H9 (cell line): ENCODE measurements at regions not wholly inside any gene's neighbourhood (a gene's known extent, or its start where the extent isn't known, plus 50 kb on each side); places are given as distances from the start of the nearest gene placed in this dataset.

ENCODE experiments used
- DNase-seq: peaks from one replicate; pipeline ENCODE4 v3.0.0-alpha.2; 2017
- H2AFZ ChIP-seq: one replicate; pipeline ENCODE4 v1.6.1; 2013; ENCODE audit warnings: mild to moderate bottlenecking, low read length, control low read depth, moderate library complexity
- H2AK5ac ChIP-seq: 2 replicates; pipeline ENCODE4 v1.6.1; 2013; ENCODE audit warnings: low read length, control low read depth, mixed read lengths; ENCODE audit not compliant: insufficient read length
- H2BK120ac ChIP-seq: one replicate; pipeline ENCODE4 v1.6.1; 2013; ENCODE audit warnings: low read depth, mild to moderate bottlenecking, low read length, control low read depth, inconsistent platforms; ENCODE audit not compliant: poor library complexity, severe bottlenecking
- H2BK12ac ChIP-seq: 2 replicates; pipeline ENCODE4 v1.6.1; 2013; ENCODE audit warnings: low read length, control low read depth, mixed read lengths, low read depth; ENCODE audit not compliant: insufficient read length
- H2BK15ac ChIP-seq: 2 replicates; pipeline ENCODE4 v1.6.1; 2013; ENCODE audit warnings: low read depth, low read length, control low read depth
- H2BK20ac ChIP-seq: one replicate; pipeline ENCODE4 v1.6.1; 2013; ENCODE audit warnings: low read depth, mild to moderate bottlenecking, low read length, control low read depth, inconsistent platforms; ENCODE audit not compliant: poor library complexity, severe bottlenecking
- H2BK5ac ChIP-seq: 2 replicates; pipeline ENCODE4 v1.6.1; 2013; ENCODE audit warnings: low read length, control low read depth, mixed read lengths; ENCODE audit not compliant: insufficient read length
- H3K14ac ChIP-seq: 2 replicates; pipeline ENCODE4 v1.6.1; 2013; ENCODE audit warnings: low read length, control low read depth; ENCODE audit not compliant: insufficient read depth
- H3K18ac ChIP-seq: 2 replicates; pipeline ENCODE4 v1.6.1; 2013; ENCODE audit warnings: low read depth, mild to moderate bottlenecking, mixed read lengths, low read length, control low read depth; ENCODE audit not compliant: insufficient read length
- H3K23ac ChIP-seq: 2 replicates; pipeline ENCODE4 v1.6.1; 2013; ENCODE audit warnings: low read length, control low read depth, mixed read lengths, low read depth; ENCODE audit not compliant: insufficient read length
- H3K23me2 ChIP-seq: 2 replicates; pipeline ENCODE4 v1.6.1; 2013; ENCODE audit warnings: low read depth, mild to moderate bottlenecking, mixed read lengths, low read length, control low read depth; ENCODE audit not compliant: insufficient read length, poor library complexity, severe bottlenecking
- H3K27ac ChIP-seq: 2 replicates; pipeline ENCODE4 v1.5.1; 2013; ENCODE audit warnings: low read length, control low read depth, mixed read lengths, low read depth; ENCODE audit not compliant: insufficient read length
- H3K27me3 ChIP-seq: 2 replicates; pipeline ENCODE4 v1.6.1; 2013; ENCODE audit warnings: low read length, control low read depth, inconsistent platforms; ENCODE audit not compliant: insufficient read depth
- H3K4ac ChIP-seq: 2 replicates; pipeline ENCODE4 v1.6.1; 2013; ENCODE audit warnings: low read depth, mild to moderate bottlenecking, control low read depth, inconsistent platforms, low read length, moderate library complexity
- H3K4me1 ChIP-seq: 2 replicates; pipeline ENCODE4 v1.6.1; 2013; ENCODE audit warnings: low read length, control low read depth, inconsistent platforms; ENCODE audit not compliant: insufficient read depth
- H3K4me2 ChIP-seq: 2 replicates; pipeline ENCODE4 v1.6.1; 2013; ENCODE audit warnings: low read length, control low read depth, mixed read lengths; ENCODE audit not compliant: insufficient read length, insufficient read depth
- H3K56ac ChIP-seq: 2 replicates; pipeline ENCODE4 v1.6.1; 2013; ENCODE audit warnings: low read depth, mild to moderate bottlenecking, mixed read lengths, low read length, control low read depth; ENCODE audit not compliant: insufficient read length
- H3K79me1 ChIP-seq: 2 replicates; pipeline ENCODE4 v1.6.1; 2013; ENCODE audit warnings: low read depth, mild to moderate bottlenecking, moderate library complexity, low read length, control low read depth, inconsistent platforms; ENCODE audit not compliant: insufficient read depth, poor library complexity, severe bottlenecking
- H3K79me2 ChIP-seq: 2 replicates; pipeline ENCODE4 v1.6.1; 2013; ENCODE audit warnings: low read length, control low read depth, inconsistent platforms; ENCODE audit not compliant: insufficient read depth
- H3K9ac ChIP-seq: 2 replicates; pipeline ENCODE4 v1.6.1; 2013; ENCODE audit warnings: low read length, control low read depth, mixed read lengths; ENCODE audit not compliant: insufficient read length; ENCODE audit errors: extremely low read depth
- H3K9me3 ChIP-seq: one replicate; pipeline ENCODE4 v1.6.1; 2013; ENCODE audit warnings: low read depth, low read length, inconsistent platforms; ENCODE audit not compliant: control insufficient read depth
- H3T11ph ChIP-seq: one replicate; pipeline ENCODE4 v1.6.1; 2013; ENCODE audit warnings: mild to moderate bottlenecking, low read length, control low read depth, inconsistent platforms
- H4K20me1 ChIP-seq: one replicate; pipeline ENCODE4 v1.6.1; 2013; ENCODE audit not compliant: control insufficient read depth, insufficient read length, insufficient read depth
- H4K5ac ChIP-seq: 2 replicates; pipeline ENCODE4 v1.6.1; 2013; ENCODE audit warnings: low read depth, mild to moderate bottlenecking, mixed read lengths, low read length, control low read depth; ENCODE audit not compliant: insufficient read length
- H4K8ac ChIP-seq: replicated peaks from 2 replicates; pipeline ENCODE4 v1.6.1; 2013; ENCODE audit warnings: low read length, control low read depth, mixed read lengths, low read depth; ENCODE audit not compliant: insufficient read length
- H4K91ac ChIP-seq: 2 replicates; pipeline ENCODE4 v1.6.1; 2013; ENCODE audit warnings: low read depth, mild to moderate bottlenecking, moderate library complexity, mixed read lengths, low read length, control low read depth; ENCODE audit not compliant: insufficient read length
- H3K27ac Mint-ChIP-seq, 3 experiments: 2 replicates in 2 of 3; 3 replicates in 1 of 3; pipeline ENCODE4 v1.8.0; 2020 to 2021; ENCODE audit warnings: mixed read lengths in 3 of 3, mild to moderate bottlenecking in 1 of 3, moderate library complexity in 1 of 3
- H3K27me3 Mint-ChIP-seq: 2 replicates; pipeline ENCODE4 v1.8.0; 2021; ENCODE audit warnings: low read depth, mild to moderate bottlenecking, moderate library complexity, mixed read lengths
- H3K36me3 Mint-ChIP-seq, 3 experiments: 2 replicates in 2 of 3; 3 replicates in 1 of 3; pipeline ENCODE4 v1.8.0; 2020 to 2021; ENCODE audit warnings: low read depth in 3 of 3, mixed read lengths in 3 of 3; ENCODE audit not compliant: insufficient read depth in 1 of 3
- H3K4me1 Mint-ChIP-seq, 2 experiments: 2 replicates each; pipeline ENCODE4 v1.8.0; 2020; ENCODE audit warnings: mixed read lengths in 2 of 2
- H3K4me3 Mint-ChIP-seq, 2 experiments: 2 replicates in 1 of 2; 3 replicates in 1 of 2; pipeline ENCODE4 v1.8.0; 2020 to 2021; ENCODE audit warnings: mild to moderate bottlenecking in 2 of 2, mixed read lengths in 2 of 2, moderate library complexity in 1 of 2
- H3K9me3 Mint-ChIP-seq, 2 experiments: 2 replicates in 1 of 2; 3 replicates in 1 of 2; pipeline ENCODE4 v1.8.0; 2020; ENCODE audit warnings: mild to moderate bottlenecking in 2 of 2, mixed read lengths in 2 of 2, moderate library complexity in 1 of 2
- WGBS: extraction: QIAGEN DNeasy Blood & Tissue Kit; methylation state at CpG from one replicate; pipeline ENCODE4 v1.1.7; 2013; ENCODE audit warnings: missing lambda C conversion rate, low lambda C conversion rate, mixed read lengths; ENCODE audit not compliant: insufficient read length; ENCODE audit errors: extremely low coverage; 5-methylcytosine and 5-hydroxymethylcytosine counted together
- TF ChIP-seq, protein P1 (sequence below): fragments of 200-600 bp; sonication (generic); conservative IDR thresholded peaks from 3 replicates; pipeline ENCODE4 v1.8.0; 2021; ENCODE audit warnings: antibody characterized with exemption, mild to moderate bottlenecking

DNA sequence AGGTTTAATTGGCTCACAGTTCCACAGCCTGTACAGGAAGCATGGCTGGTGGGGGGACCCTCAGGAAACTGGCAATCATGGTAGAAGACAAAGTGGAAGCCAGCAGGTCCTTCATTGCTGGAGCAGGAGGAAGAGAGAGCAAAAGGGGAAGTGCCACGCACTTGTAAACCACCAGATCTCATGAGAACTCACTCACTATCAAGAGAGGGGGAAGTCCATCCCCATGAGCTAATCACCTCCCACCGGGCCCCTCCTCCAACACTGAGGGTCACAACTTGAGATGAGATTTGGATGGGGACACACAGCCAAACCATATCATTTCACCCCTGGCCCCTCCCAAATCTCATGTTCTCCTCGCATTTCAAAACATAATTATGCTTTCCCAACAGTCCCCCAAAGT is 171.9 kb upstream of the CACNA2D1 start:
- Histone ChIP-seq H3K9ac (no peak overlapping the region), H3K27me3 (no peaks in the 10 kb centered on the region), H3K4ac (no peak overlapping the region), H4K5ac (no peak overlapping the region), H3K18ac (no peak overlapping the region), H3K79me2 (no peaks in the 10 kb centered on the region), H2AK5ac (no peak overlapping the region), H4K20me1 (no peaks in the 10 kb centered on the region), H2BK120ac (no peak overlapping the region), H3K4me1 (no peaks in the 10 kb centered on the region; the same call in 1 of the 2 replicates), H2BK12ac (no peak overlapping the region), H3K9me3 (no peaks in the 10 kb centered on the region), H2BK5ac (no peak overlapping the region), H2BK15ac (no peak overlapping the region), H3K14ac (no peak overlapping the region), H2BK20ac (no peak overlapping the region), H3T11ph (no peak overlapping the region), H3K23me2 (no peaks in the 10 kb centered on the region), H3K79me1 (no peaks in the 10 kb centered on the region), H3K23ac (no peak overlapping the region), H3K56ac (no peak overlapping the region), H3K4me2 (no peak overlapping the region), H2AFZ (no peak overlapping the region), H4K8ac (no peak overlapping the region), H3K27ac (no peak overlapping the region), H4K91ac (no peak overlapping the region)
- H3K36me3 Mint-ChIP-seq: no peaks in the 10 kb centered on the region; a peak in 1 of 7 replicates
- no peak overlapping the region for H3K4me3 Mint-ChIP-seq
- WGBS: no CpG with 5 or more reads among the region's 3 CpGs
- DNase-seq: no peak
- TF ChIP-seq, protein P1, sequence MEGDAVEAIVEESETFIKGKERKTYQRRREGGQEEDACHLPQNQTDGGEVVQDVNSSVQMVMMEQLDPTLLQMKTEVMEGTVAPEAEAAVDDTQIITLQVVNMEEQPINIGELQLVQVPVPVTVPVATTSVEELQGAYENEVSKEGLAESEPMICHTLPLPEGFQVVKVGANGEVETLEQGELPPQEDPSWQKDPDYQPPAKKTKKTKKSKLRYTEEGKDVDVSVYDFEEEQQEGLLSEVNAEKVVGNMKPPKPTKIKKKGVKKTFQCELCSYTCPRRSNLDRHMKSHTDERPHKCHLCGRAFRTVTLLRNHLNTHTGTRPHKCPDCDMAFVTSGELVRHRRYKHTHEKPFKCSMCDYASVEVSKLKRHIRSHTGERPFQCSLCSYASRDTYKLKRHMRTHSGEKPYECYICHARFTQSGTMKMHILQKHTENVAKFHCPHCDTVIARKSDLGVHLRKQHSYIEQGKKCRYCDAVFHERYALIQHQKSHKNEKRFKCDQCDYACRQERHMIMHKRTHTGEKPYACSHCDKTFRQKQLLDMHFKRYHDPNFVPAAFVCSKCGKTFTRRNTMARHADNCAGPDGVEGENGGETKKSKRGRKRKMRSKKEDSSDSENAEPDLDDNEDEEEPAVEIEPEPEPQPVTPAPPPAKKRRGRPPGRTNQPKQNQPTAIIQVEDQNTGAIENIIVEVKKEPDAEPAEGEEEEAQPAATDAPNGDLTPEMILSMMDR: no peak
- no peaks in the 10 kb centered on the region for H3K27me3 Mint-ChIP-seq
- H3K4me1 Mint-ChIP-seq: peaks cover 5 to 6% of the 10 kb centered on the region in 2 experiments
- H3K27ac Mint-ChIP-seq: 0 out of 7 replicates have a peak overlapping the region, but pooled peaks of 1 of the 3 experiments have one; percentile 1
- no peaks in the 10 kb centered on the region for H3K9me3 Mint-ChIP-seq
